Central memory CD8-positive, alpha-beta T cell (primary cell): ENCODE measurements at regions not wholly inside any gene's neighbourhood (a gene's known extent, or its start where the extent isn't known, plus 50 kb on each side); places are given as distances from the start of the nearest gene placed in this dataset.

ENCODE experiments used
- ATAC-seq: fragments of 150-1000 bp; cut with Tn5 transposase; replicated peaks from 2 replicates; pipeline ENCODE4 v1.10.0; 2022; ENCODE audit warnings: mild to moderate bottlenecking, moderate FRiP score, moderate number of reproducible peaks; ENCODE audit not compliant: poor library complexity, severe bottlenecking; ENCODE audit errors: extremely low read depth
- DNase-seq, 2 donors: peaks; one replicate each; pipeline ENCODE4 v3.0.0; 2021; ENCODE audit warnings: low spot score in 2 of 2
- H3K27ac Mint-ChIP-seq: one replicate; pipeline ENCODE4 v1.8.0; 2022; ENCODE audit warnings: low read depth, mild to moderate bottlenecking, moderate library complexity, mixed read lengths
- H3K27me3 Mint-ChIP-seq: one replicate; pipeline ENCODE4 v1.8.0; 2022; ENCODE audit warnings: mixed read lengths
- H3K36me3 Mint-ChIP-seq: one replicate; pipeline ENCODE4 v1.8.0; 2022; ENCODE audit warnings: mild to moderate bottlenecking, moderate library complexity, mixed read lengths; ENCODE audit not compliant: insufficient read depth
- H3K4me1 Mint-ChIP-seq: one replicate; pipeline ENCODE4 v1.8.0; 2022; ENCODE audit warnings: mixed read lengths
- H3K4me3 Mint-ChIP-seq: one replicate; pipeline ENCODE4 v1.8.0; 2022; ENCODE audit warnings: mild to moderate bottlenecking, moderate library complexity, mixed read lengths
- H3K9me3 Mint-ChIP-seq: one replicate; pipeline ENCODE4 v1.8.0; 2022; ENCODE audit warnings: mixed read lengths

DNA sequence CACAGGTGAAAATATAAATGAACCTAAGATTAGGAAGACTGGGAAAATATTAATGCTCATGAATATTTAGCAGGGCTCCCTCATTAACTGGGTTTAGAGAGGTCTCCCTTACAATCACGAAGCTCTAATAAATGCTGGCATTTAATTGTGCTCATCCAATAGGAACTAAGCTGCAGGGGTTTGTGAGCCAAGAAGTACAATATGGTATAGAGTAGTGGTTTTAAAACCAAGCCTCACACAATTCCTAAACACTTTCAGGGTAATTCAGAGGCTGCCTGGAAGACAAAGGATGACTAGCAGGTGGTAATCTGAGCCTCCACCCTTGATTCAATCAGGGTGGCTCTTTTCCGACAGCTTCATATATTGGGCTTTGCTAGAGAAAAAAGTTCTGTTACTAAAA is 103.3 kb downstream of the GPAM start:
- Mint-ChIP-seq H3K27ac (no peak overlapping the region), H3K36me3 (no peaks in the 10 kb centered on the region), H3K9me3 (no peaks in the 10 kb centered on the region), H3K27me3 (peaks cover 39% of the 10 kb centered on the region), H3K4me1 (no peaks in the 10 kb centered on the region), H3K4me3 (no peak overlapping the region)
- DNase-seq (no peak), ATAC-seq (no peak)

DNA sequence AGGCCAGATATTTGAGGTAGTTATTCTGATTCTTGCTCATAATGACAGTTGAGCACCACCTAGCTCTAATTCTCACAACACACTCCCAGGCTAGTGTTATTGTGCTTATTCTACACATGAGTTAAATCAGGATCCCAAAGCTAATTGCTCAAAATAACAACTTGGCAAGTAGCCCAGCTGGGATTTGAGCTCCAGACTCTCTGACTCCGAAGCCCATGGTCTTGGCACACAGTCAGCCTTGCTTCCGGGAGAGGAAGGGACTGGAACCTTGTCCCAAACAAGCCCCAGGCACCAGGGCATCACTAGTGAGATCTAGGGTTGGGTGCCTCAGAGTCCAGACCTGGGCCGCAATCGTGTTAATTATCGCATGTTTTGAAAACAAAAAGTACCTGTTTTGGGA is 101.4 kb downstream of the GPAM start:
- H3K27me3 Mint-ChIP-seq, result peaks cover 58% of the 10 kb centered on the region
- no peak overlapping the region for H3K4me3 Mint-ChIP-seq
- no peak for ATAC-seq
- H3K4me1 Mint-ChIP-seq, result no peaks in the 10 kb centered on the region
- no peak for DNase-seq
- no peaks in the 10 kb centered on the region for H3K9me3 Mint-ChIP-seq
- H3K36me3 Mint-ChIP-seq, result no peaks in the 10 kb centered on the region
- H3K27ac Mint-ChIP-seq, result no peak overlapping the region

DNA sequence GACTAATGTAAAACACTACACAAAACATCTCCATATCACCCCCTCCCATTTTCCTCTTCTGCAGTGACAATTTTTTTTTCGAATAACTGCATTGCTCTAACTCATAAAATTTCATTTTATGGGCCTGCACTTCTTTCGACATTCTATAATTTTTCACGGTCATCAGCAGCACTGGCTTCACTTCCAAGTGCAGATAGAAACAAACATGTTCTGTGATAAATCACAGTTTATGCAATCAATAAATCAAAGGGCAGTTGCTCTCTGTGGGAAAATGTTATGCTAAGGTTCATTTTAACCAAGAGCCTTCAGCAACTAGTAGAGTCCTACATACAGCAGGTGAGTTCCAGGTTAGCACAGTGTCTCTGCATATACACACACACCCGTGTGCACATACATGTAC is 100.1 kb downstream of the GPAM start:
- DNase-seq (no peak), ATAC-seq (no peak)
- Mint-ChIP-seq H3K36me3 (no peaks in the 10 kb centered on the region), H3K9me3 (no peaks in the 10 kb centered on the region), H3K27ac (no peak overlapping the region), H3K27me3 (peaks cover 71% of the 10 kb centered on the region), H3K4me3 (no peak overlapping the region), H3K4me1 (no peaks in the 10 kb centered on the region)

DNA sequence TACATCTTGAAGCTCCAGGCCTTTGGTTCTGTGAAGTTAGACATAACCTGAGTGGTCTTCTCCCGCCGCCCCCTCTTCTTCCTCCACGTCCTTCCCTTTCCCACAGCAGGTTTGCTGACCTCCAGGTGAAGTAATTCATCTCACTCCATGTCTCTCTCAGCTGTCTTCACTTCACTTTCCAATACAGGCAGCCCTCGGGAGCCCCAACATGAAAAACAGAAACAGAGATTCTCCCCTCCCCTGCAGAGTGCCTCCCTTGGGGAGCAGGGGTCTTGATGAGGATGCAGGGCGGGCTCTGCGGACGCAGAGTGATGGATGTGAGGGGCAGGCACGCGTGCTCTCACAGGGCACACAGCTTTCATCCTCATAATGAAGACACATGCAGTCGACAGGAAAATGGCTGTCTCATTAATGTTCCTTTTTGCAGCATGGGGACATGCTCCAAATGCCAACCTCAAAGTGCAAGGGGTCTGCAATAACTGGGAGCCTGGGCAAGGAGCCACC is 95.6 kb downstream of the GPAM start:
- no peaks in the 10 kb centered on the region for H3K36me3 Mint-ChIP-seq
- no peak overlapping the region for H3K27ac Mint-ChIP-seq
- peaks cover 65% of the 10 kb centered on the region for H3K27me3 Mint-ChIP-seq
- H3K4me1 Mint-ChIP-seq, result no peaks in the 10 kb centered on the region
- DNase-seq (no peak), ATAC-seq (no peak)
- H3K4me3 Mint-ChIP-seq, result no peak overlapping the region
- no peaks in the 10 kb centered on the region for H3K9me3 Mint-ChIP-seq

DNA sequence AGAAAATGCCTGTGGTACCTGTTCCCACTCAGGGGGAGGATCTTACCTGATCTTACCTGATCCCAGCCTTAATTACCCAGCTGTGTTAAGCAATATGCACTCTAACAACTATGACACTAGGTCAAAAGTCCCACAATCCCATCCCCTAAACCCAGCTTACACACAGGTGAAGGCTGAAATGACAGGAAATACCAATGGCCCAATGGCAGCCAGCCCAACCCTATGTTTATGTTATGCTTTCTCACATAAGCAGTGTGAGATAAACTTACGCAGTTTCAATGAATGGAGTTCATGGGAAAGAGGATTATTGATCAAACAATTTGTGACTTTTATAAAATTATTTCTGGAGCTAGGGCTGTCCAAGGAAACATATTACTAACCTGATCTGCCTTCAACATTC is 91.9 kb downstream of the GPAM start:
- H3K36me3 Mint-ChIP-seq, result no peaks in the 10 kb centered on the region
- H3K27me3 Mint-ChIP-seq, result peaks cover 46% of the 10 kb centered on the region
- no peaks in the 10 kb centered on the region for H3K4me1 Mint-ChIP-seq
- H3K27ac Mint-ChIP-seq, result no peak overlapping the region
- no peak overlapping the region for H3K4me3 Mint-ChIP-seq
- DNase-seq (no peak), ATAC-seq (no peak)
- no peaks in the 10 kb centered on the region for H3K9me3 Mint-ChIP-seq

DNA sequence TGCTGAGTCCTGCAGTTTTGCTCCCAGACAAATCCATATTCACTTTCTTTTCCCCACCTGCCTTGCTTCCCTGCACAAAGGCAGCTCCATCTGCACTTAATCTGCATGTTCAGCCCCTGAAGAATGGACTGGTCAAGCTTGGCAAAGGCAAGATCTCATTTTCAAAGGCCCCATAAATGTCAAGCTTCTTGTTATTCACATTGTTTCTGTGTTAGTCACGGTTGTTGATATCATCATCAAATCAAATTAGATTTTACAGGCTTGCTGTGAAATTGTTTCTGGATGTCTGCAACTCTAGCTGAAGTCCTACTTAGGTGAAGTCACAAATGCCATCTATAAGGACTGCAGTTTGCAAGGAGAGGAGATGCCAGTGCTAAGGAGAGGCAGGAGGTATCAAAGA is 91.0 kb downstream of the GPAM start:
- H3K9me3 Mint-ChIP-seq, result no peaks in the 10 kb centered on the region
- H3K27ac Mint-ChIP-seq, result no peak overlapping the region
- H3K4me1 Mint-ChIP-seq, result no peaks in the 10 kb centered on the region
- H3K4me3 Mint-ChIP-seq, result no peak overlapping the region
- no peaks in the 10 kb centered on the region for H3K36me3 Mint-ChIP-seq
- H3K27me3 Mint-ChIP-seq, result peaks cover 45% of the 10 kb centered on the region
- ATAC-seq (no peak), DNase-seq (no peak)

DNA sequence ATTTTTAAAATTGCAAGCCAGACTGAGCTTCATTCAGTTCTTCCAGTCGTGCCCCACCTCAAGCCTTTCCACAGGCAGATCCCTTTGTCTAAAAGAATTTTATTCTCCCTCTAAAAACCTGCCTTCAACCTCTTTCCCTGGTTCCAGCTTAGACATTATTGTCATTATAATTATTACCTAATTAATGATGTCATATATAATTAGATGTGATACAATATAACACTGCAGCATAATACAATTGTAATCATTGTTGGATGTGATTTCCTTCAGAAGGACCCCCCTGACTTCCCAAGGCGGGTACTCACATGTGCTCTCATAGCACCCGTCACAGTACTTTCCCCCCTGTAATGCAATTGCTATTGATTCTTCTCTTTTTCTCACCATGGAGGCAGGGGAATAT is 88.6 kb downstream of the GPAM start:
- Mint-ChIP-seq H3K9me3 (no peaks in the 10 kb centered on the region), H3K4me1 (no peaks in the 10 kb centered on the region), H3K27ac (no peak overlapping the region), H3K36me3 (no peaks in the 10 kb centered on the region), H3K27me3 (peaks cover 45% of the 10 kb centered on the region), H3K4me3 (no peak overlapping the region)
- no peak for ATAC-seq
- DNase-seq, result no peak

DNA sequence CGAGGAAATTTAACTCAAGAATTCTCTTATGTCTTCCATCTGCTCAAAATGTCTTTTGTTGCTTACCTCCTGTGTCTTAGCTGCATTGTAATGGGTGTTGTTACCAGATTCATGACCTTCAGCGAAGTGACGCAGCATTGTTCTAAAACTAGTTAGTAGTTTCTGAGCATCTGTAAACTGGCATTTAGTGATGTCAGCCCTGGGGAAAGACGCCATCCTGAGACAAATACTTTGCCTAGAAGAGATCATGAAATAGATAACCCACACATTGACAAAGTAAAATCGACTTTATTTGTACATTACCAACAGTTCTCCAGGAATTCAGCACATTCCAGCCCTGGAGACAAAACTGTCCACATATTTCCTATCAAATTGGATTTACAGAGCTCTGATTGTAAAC is 87.8 kb downstream of the GPAM start:
- Mint-ChIP-seq H3K4me1 (no peaks in the 10 kb centered on the region), H3K9me3 (no peaks in the 10 kb centered on the region), H3K4me3 (no peak overlapping the region), H3K27ac (no peak overlapping the region), H3K27me3 (peaks cover 51% of the 10 kb centered on the region), H3K36me3 (no peaks in the 10 kb centered on the region)
- DNase-seq (no peak), ATAC-seq (no peak)

DNA sequence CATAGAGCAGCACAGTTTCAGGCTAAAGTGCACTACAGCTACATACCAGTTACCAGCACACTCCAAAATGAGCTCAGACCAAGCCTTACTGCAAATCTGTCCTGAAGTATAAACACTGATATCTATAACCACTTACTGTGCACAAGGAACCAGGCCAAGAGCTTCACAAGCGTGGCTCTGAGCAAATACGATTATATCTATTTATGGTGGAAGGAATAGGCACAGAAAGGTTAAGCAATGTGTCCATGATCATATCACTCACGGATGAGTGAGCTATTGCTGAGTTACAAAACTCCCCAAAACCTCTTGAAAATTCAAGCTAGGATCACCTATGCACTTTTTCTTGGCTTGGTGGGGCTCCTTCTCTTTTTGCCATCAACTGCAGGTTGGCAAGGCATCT is 84.9 kb downstream of the GPAM start:
- Mint-ChIP-seq H3K27ac (no peak overlapping the region), H3K36me3 (no peaks in the 10 kb centered on the region), H3K9me3 (no peaks in the 10 kb centered on the region), H3K4me1 (no peaks in the 10 kb centered on the region), H3K27me3 (peaks cover 81% of the 10 kb centered on the region), H3K4me3 (no peak overlapping the region)
- ATAC-seq, result no peak
- no peak for DNase-seq
